Neuronal stem cell (in vitro differentiated cells): ENCODE measurements at regions not wholly inside any gene's neighbourhood (a gene's known extent, or its start where the extent isn't known, plus 50 kb on each side); places are given as distances from the start of the nearest gene placed in this dataset.

Experiments used
- DNase-seq: peaks from one replicate; pipeline ENCODE4 v3.0.0-alpha.2; 2013; ENCODE audit warnings: low spot score
- H2AFZ ChIP-seq: one replicate; pipeline ENCODE4 v1.6.1; 2013; ENCODE audit warnings: mild to moderate bottlenecking, low read length, inconsistent platforms
- H2AK5ac ChIP-seq: 2 replicates; pipeline ENCODE4 v1.6.1; 2013; ENCODE audit warnings: low read depth, mild to moderate bottlenecking, inconsistent platforms, low read length, moderate library complexity, mixed read lengths
- H2BK120ac ChIP-seq: 2 replicates; pipeline ENCODE4 v1.6.1; 2013; ENCODE audit warnings: low read depth, mild to moderate bottlenecking, inconsistent platforms, low read length, moderate library complexity, mixed read lengths
- H2BK12ac ChIP-seq: one replicate; pipeline ENCODE4 v1.6.1; 2013; ENCODE audit warnings: low read length, inconsistent platforms
- H2BK15ac ChIP-seq: 2 replicates; pipeline ENCODE4 v1.6.1; 2013; ENCODE audit warnings: mild to moderate bottlenecking, low read length, inconsistent platforms, mixed read lengths
- H2BK5ac ChIP-seq: one replicate; pipeline ENCODE4 v1.6.1; 2013; ENCODE audit warnings: inconsistent platforms, mild to moderate bottlenecking, low read length, moderate library complexity
- H3K14ac ChIP-seq: one replicate; pipeline ENCODE4 v1.6.1; 2013; ENCODE audit warnings: low read length, inconsistent platforms
- H3K18ac ChIP-seq: 2 replicates; pipeline ENCODE4 v1.6.1; 2013; ENCODE audit warnings: low read length, inconsistent platforms
- H3K23ac ChIP-seq: 2 replicates; pipeline ENCODE4 v1.6.1; 2013; ENCODE audit warnings: low read depth, mild to moderate bottlenecking, mixed read lengths, low read length, inconsistent platforms; ENCODE audit not compliant: poor library complexity
- H3K27ac ChIP-seq: replicated peaks from 3 replicates; pipeline ENCODE4 v1.5.1; 2013; ENCODE audit warnings: low read length, inconsistent platforms
- H3K27me3 ChIP-seq, 3 experiments: 2 replicates each; pipeline ENCODE4 v1.6.1; 2013; ENCODE audit warnings: low read length in 3 of 3, mild to moderate bottlenecking in 2 of 3, inconsistent platforms in 1 of 3, low read depth in 1 of 3, mixed read lengths in 1 of 3, moderate library complexity in 1 of 3; ENCODE audit not compliant: control insufficient read depth in 3 of 3, insufficient read depth in 3 of 3
- H3K36me3 ChIP-seq, 2 donors: replicated peaks in 1 of 2; 2 replicates each; pipeline ENCODE4 v1.6.1; 2013; ENCODE audit warnings: low read length in 2 of 2; ENCODE audit not compliant: control insufficient read depth in 2 of 2, insufficient read depth in 2 of 2
- H3K4ac ChIP-seq: 2 replicates; pipeline ENCODE4 v1.6.1; 2013; ENCODE audit warnings: inconsistent platforms, mild to moderate bottlenecking, low read length, moderate library complexity
- H3K4me1 ChIP-seq, 2 donors: 1 replicate in 1 of 2; 2 replicates in 1 of 2; pipeline ENCODE4 v1.6.1; 2013; ENCODE audit warnings: low read length in 2 of 2, low read depth in 1 of 2; ENCODE audit not compliant: control insufficient read depth in 2 of 2, insufficient read depth in 1 of 2
- H3K4me2 ChIP-seq: one replicate; pipeline ENCODE4 v1.6.1; 2013; ENCODE audit warnings: mild to moderate bottlenecking, low read length, inconsistent platforms; ENCODE audit not compliant: insufficient read depth, poor library complexity, severe bottlenecking
- H3K4me3 ChIP-seq, 2 donors: 2 replicates each; pipeline ENCODE4 v1.5.1; 2013; ENCODE audit warnings: low read length in 2 of 2, mild to moderate bottlenecking in 2 of 2, inconsistent platforms in 1 of 2, moderate library complexity in 1 of 2
- H3K79me1 ChIP-seq: one replicate; pipeline ENCODE4 v1.6.1; 2013; ENCODE audit warnings: low read depth, mild to moderate bottlenecking, inconsistent platforms, low read length, moderate library complexity
- H3K9ac ChIP-seq: one replicate; pipeline ENCODE4 v1.6.1; 2013; ENCODE audit warnings: mild to moderate bottlenecking, low read depth, low read length, inconsistent platforms; ENCODE audit not compliant: poor library complexity
- H3K9me3 ChIP-seq, 2 donors: replicated peaks in 1 of 2; 2 replicates each; pipeline versions ENCODE3 to v1.6.1; 2013; ENCODE audit warnings: low read length in 2 of 2, mild to moderate bottlenecking in 2 of 2, inconsistent platforms in 1 of 2, low read depth in 1 of 2, mixed read lengths in 1 of 2, moderate library complexity in 1 of 2; ENCODE audit not compliant: control insufficient read depth in 2 of 2, insufficient read depth in 1 of 2
- H4K8ac ChIP-seq: one replicate; pipeline ENCODE4 v1.6.1; 2013; ENCODE audit warnings: low read depth, mild to moderate bottlenecking, inconsistent platforms, low read length, moderate library complexity
- H4K91ac ChIP-seq: one replicate; pipeline ENCODE4 v1.6.1; 2013; ENCODE audit warnings: low read length, low read depth, mild to moderate bottlenecking, inconsistent platforms; ENCODE audit not compliant: poor library complexity
- WGBS, 2 donors: extraction: QIAGEN DNeasy Blood & Tissue Kit; methylation state at CpG; one replicate each; pipeline ENCODE4 v1.1.7; 2013; ENCODE audit warnings: missing lambda C conversion rate in 2 of 2, mixed read lengths in 1 of 2; ENCODE audit not compliant: insufficient read length in 2 of 2, insufficient replicate concordance in 1 of 2; ENCODE audit errors: extremely low coverage in 2 of 2; 5-methylcytosine and 5-hydroxymethylcytosine counted together

DNA sequence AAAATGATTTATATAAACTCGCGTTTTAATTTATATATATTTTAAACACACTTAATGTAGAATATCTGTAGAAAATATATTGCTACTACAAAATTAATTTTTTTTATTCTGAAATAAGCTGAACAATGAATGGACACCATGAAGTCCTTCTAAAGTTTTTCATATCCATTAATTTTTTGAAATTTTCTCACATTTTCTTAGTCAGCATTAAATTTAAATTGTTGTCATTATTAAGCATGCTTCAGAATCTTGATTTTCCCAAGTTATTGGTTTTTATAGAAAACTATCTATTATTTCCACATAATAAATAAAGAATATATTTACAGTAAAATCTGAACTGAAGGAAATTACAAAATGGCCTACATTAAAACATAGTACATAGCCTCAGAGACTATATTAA is 1314.9 kb upstream of the CDH6 start:
- DNase-seq: no peak
- Histone ChIP-seq H3K27me3 (no peaks in the 10 kb centered on the region), H3K18ac (no peak overlapping the region), H2BK12ac (no peak overlapping the region), H3K27ac (no peak overlapping the region), H3K4ac (no peak overlapping the region), H3K4me3 (no peak overlapping the region), H2AK5ac (no peak overlapping the region), H2BK15ac (no peak overlapping the region), H3K23ac (no peak overlapping the region), H3K9me3 (no peaks in the 10 kb centered on the region), H2BK5ac (no peak overlapping the region), H3K4me2 (no peak overlapping the region), H3K36me3 (no peaks in the 10 kb centered on the region), H3K4me1 (no peaks in the 10 kb centered on the region), H4K91ac (no peak overlapping the region), H2AFZ (no peak overlapping the region), H4K8ac (no peak overlapping the region), H3K79me1 (no peaks in the 10 kb centered on the region), H3K14ac (no peak overlapping the region), H3K9ac (no peak overlapping the region), H2BK120ac (no peak overlapping the region)
- 100% methylated on average over 2 of the region's 2 CpGs; no CpG with 5 or more reads in 1 of the 2 donors for WGBS, 2 donors

DNA sequence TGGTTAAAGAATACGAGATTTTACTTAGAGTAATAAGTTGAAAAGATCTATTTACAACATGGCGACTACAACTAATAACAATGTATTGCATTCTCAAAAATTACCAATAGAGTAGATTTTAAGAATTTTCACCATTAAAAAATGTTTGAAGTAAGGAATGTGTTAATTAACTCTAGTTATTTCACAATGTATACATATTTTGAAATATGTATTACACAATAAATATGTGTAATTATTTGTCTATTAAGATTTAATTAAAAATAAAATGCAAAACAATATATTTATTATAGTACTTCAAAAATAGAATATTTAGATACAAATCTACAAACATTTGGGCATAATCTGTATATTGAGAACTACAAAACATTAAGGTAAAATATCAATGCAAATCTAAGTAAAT is 1326.3 kb upstream of the CDH6 start:
- no peak overlapping the region for H3K23ac ChIP-seq
- no peak for DNase-seq
- H4K91ac ChIP-seq: no peak overlapping the region
- H2BK15ac ChIP-seq: no peak overlapping the region
- no peaks in the 10 kb centered on the region for H3K27me3 ChIP-seq
- H2AFZ ChIP-seq: no peak overlapping the region
- no peak overlapping the region for H3K4me3 ChIP-seq
- H3K27ac ChIP-seq: no peak overlapping the region
- no peak overlapping the region for H3K18ac ChIP-seq
- H3K4me1 ChIP-seq: no peaks in the 10 kb centered on the region
- no peak overlapping the region for H3K4ac ChIP-seq
- no peak overlapping the region for H3K4me2 ChIP-seq
- H3K9ac ChIP-seq: no peak overlapping the region
- H2BK5ac ChIP-seq: no peak overlapping the region
- no peaks in the 10 kb centered on the region for H3K9me3 ChIP-seq
- no peak overlapping the region for H2AK5ac ChIP-seq
- H3K36me3 ChIP-seq: no peaks in the 10 kb centered on the region
- H4K8ac ChIP-seq: no peak overlapping the region
- no peaks in the 10 kb centered on the region for H3K79me1 ChIP-seq
- H3K14ac ChIP-seq: no peak overlapping the region
- no peak overlapping the region for H2BK120ac ChIP-seq
- H2BK12ac ChIP-seq: no peak overlapping the region
- 100% methylated on average over 1 of the region's 2 CpGs; no CpG with 5 or more reads in 1 of the 2 donors for WGBS, 2 donors

DNA sequence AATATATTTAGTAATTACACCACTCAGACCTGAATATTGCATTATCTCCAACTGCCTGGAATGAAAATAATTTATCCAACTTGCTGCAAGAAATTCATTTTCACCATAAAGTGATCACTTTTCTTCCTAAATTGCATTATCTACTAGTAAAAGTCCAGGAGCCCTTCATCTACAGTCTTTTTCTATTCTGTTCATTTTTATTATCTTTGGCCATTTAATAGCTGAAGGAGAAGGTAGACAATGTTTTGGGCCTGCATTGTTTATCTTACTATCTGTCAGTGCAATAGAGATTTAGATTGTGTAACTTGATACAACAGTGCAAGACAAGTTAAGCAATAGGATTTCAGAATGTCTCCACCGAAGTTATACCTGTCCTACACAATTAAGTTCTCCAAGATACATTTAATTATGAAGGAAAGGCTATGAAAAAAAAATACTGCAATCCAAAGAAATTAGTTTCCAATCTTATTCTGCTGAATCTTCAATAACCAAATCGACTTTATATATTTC is 1339.7 kb upstream of the CDH6 start:
- no peak for DNase-seq
- H2AFZ ChIP-seq: no peak overlapping the region
- no peak overlapping the region for H3K27ac ChIP-seq
- H2BK12ac ChIP-seq: no peak overlapping the region
- H3K4ac ChIP-seq: no peak overlapping the region
- no peaks in the 10 kb centered on the region for H3K79me1 ChIP-seq
- H3K4me1 ChIP-seq: no peaks in the 10 kb centered on the region
- H3K4me2 ChIP-seq: no peak overlapping the region
- no CpG with 5 or more reads among the region's 2 CpGs for WGBS, 2 donors
- H3K9ac ChIP-seq: no peak overlapping the region
- no peak overlapping the region for H3K4me3 ChIP-seq
- no peaks in the 10 kb centered on the region for H3K36me3 ChIP-seq
- no peak overlapping the region for H3K23ac ChIP-seq
- no peak overlapping the region for H4K8ac ChIP-seq
- no peak overlapping the region for H4K91ac ChIP-seq
- H3K9me3 ChIP-seq: peaks cover 0 to 6% of the 10 kb centered on the region in 2 donors
- no peak overlapping the region for H2AK5ac ChIP-seq
- no peaks in the 10 kb centered on the region for H3K27me3 ChIP-seq
- H2BK15ac ChIP-seq: no peak overlapping the region
- no peak overlapping the region for H3K14ac ChIP-seq
- H3K18ac ChIP-seq: no peak overlapping the region
- H2BK120ac ChIP-seq: no peak overlapping the region
- no peak overlapping the region for H2BK5ac ChIP-seq

DNA sequence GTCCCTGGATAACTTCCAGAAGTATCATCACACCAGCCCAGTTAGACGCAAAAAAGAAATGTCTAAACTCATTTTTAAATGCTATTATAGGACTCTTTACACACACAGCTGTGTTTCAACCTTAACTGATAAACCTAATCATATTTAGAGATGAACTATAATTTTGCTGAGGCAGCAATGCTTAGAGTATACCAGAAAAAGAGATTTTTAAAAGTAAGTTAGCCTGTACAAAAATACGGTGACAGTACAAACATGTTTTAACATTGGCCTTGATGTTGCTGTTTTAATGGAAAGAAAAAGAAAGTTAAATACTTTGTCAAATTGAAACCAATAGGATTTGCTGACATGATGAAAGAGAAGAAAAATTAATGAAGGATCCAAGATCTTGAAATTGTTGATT is 1341.2 kb upstream of the CDH6 start:
- Histone ChIP-seq H2BK15ac (no peak overlapping the region), H3K79me1 (no peaks in the 10 kb centered on the region), H2AK5ac (no peak overlapping the region), H3K27me3 (no peaks in the 10 kb centered on the region), H3K4ac (no peak overlapping the region), H3K9ac (no peak overlapping the region), H3K4me3 (no peak overlapping the region), H2BK120ac (no peak overlapping the region), H3K14ac (no peak overlapping the region), H4K91ac (no peak overlapping the region), H3K4me1 (no peaks in the 10 kb centered on the region), H4K8ac (no peak overlapping the region), H3K9me3 (peaks cover 0 to 6% of the 10 kb centered on the region in 2 donors), H3K36me3 (no peaks in the 10 kb centered on the region), H2BK12ac (no peak overlapping the region), H2AFZ (no peak overlapping the region), H3K27ac (no peak overlapping the region), H3K23ac (no peak overlapping the region), H3K18ac (no peak overlapping the region), H2BK5ac (no peak overlapping the region), H3K4me2 (no peak overlapping the region)
- no peak for DNase-seq
- no CpG with 5 or more reads among the region's 2 CpGs for WGBS, 2 donors
